HFF-Myc (cell line): ENCODE measurements at regions not wholly inside any gene's neighbourhood (a gene's known extent, or its start where the extent isn't known, plus 50 kb on each side); places are given as distances from the start of the nearest gene placed in this dataset.

Source experiments
- DNase-seq: peaks from one replicate; pipeline ENCODE4 v3.0.0-alpha.2; 2011; ENCODE audit warnings: low read depth; ENCODE audit errors: extremely low read depth
- H3K4me3 ChIP-seq: replicated peaks from 2 replicates; pipeline ENCODE4 v1.5.1; 2011; ENCODE audit warnings: low read depth, mild to moderate bottlenecking, control low read depth, low read length
- CTCF ChIP-seq: IDR thresholded peaks from 2 replicates; pipeline ENCODE4 v1.5.1; 2012; ENCODE audit warnings: mild to moderate bottlenecking, low read depth, low read length, control low read depth; ENCODE audit errors: missing control alignments

DNA sequence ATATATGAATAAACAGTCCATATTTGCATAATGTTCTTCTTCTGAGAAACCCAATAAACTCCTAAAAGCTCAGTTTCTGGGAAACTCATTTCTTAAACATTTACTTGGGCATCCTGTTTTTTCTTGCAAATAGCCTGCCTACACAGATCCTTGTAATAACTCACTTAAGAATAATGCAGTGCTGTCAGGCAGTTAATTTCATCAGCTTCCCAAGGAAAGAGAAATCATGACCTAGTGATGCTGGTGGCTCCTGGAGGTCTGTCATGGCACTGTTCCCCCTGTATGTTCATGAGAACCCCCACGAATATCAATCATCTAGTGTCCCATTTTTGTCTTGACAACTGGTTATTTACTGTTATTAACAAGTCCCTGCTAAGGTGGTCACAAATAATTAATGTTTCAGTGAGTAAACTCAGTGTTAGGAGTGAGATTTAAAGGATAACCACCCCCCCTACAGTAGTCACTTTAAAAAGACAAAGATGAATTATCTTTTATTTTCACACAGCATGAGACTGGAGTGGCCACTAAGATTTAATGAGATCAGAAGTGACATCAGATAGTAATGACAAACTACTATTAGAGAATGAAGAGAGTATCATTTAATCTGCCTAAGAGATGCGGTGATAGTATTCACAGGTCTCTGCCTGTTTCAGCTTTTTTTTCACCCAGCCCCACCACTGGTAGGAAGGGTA, 279.5 kb upstream of the NECTIN3 start:
- no peak overlapping the region for H3K4me3 ChIP-seq
- no peak for DNase-seq
- TF ChIP-seq CTCF: no peak

DNA sequence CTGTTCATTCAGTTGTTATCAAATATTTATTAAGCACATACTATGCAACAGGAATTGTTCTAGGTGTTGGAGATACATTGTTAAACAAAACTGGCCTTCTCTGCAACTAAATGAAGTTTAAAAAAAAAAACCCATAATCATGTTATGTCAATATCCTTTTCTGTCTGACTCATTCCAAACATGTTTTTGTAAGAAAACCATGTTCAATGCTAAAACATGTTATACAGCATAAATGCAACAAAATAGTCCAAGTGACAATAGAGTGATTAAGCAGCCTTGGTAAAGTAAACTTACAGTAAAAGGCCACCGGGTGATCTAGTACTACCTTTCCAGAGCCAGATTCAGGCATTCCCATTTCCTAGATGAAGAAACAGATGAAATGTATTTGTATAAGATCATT, 278.0 kb upstream of the NECTIN3 start:
- no peak for DNase-seq
- no peak overlapping the region for H3K4me3 ChIP-seq
- no peak for TF ChIP-seq CTCF

- DNase-seq: no peak
- TF ChIP-seq CTCF: no peak
- H3K4me3 ChIP-seq: no peak overlapping the region
These were observed 276.5 kb upstream of the NECTIN3 start for GRCh38 chr3:110795163-110795562.

DNA sequence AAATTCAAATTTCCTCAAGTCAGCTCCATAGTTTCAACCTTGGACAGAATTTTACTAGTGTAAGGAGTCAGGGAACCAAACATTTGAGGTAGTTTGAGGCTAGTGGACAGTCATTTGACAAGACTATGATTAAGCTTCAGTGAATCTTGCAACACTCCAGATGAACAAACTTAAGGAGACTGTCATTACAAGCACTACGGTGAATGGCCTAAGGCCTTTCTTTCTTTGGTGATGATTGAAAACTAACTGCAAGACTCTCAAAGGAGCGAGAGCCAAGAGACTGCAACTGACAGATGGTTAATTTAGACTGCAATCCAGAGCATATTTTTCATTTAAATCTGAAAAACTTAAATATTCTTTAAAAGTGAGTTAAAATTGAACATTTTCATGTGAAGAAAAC, 272.3 kb upstream of the NECTIN3 start:
- no peak overlapping the region for H3K4me3 ChIP-seq
- DNase-seq: no peak
- TF ChIP-seq CTCF: no peak

GRCh38 chr3:110804856-110805255, 266.8 kb upstream of the NECTIN3 start:
- H3K4me3 ChIP-seq: no peak overlapping the region
- no peak for TF ChIP-seq CTCF

GRCh38 chr3:110806924-110807323, 264.7 kb upstream of the NECTIN3 start:
- no peak for TF ChIP-seq CTCF
- peak; percentile 29 for DNase-seq
- H3K4me3 ChIP-seq: no peak overlapping the region

More at GRCh38 chr3:110804856-110805255, 266.8 kb upstream of the NECTIN3 start:
- no peak for DNase-seq

- no peak for DNase-seq
- no peak for TF ChIP-seq CTCF
These were observed 263.0 kb upstream of the NECTIN3 start for GRCh38 chr3:110808630-110809029.

More at GRCh38 chr3:110808630-110809029, 263.0 kb upstream of the NECTIN3 start:
- no peak overlapping the region for H3K4me3 ChIP-seq
